ENCODE measurements at regions not wholly inside any gene's neighbourhood (a gene's known extent, or its start where the extent isn't known, plus 50 kb on each side); places are given as distances from the start of the nearest gene placed in this dataset.

DNA sequence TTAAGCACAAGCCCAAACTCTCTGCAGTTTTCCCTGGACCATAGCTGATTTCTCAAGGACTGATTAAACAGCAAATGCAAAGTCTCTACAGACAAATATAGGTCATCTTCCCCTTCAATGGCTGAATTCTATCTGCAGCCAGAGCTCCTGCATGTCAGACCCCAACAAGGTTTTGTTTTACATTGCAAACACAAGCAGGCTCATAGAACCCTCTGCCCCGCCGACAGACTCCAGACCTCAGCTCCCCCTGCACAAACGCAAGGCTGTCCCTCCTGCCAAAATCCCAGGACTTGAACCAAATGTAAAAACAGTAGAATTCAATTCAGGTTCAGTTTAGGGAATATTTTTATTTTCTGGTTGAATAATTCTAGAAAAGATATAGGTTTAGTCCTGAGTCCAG lies 526.7 kb upstream of the TRPC7 start:
- TF ChIP-seq, protein P1, sequence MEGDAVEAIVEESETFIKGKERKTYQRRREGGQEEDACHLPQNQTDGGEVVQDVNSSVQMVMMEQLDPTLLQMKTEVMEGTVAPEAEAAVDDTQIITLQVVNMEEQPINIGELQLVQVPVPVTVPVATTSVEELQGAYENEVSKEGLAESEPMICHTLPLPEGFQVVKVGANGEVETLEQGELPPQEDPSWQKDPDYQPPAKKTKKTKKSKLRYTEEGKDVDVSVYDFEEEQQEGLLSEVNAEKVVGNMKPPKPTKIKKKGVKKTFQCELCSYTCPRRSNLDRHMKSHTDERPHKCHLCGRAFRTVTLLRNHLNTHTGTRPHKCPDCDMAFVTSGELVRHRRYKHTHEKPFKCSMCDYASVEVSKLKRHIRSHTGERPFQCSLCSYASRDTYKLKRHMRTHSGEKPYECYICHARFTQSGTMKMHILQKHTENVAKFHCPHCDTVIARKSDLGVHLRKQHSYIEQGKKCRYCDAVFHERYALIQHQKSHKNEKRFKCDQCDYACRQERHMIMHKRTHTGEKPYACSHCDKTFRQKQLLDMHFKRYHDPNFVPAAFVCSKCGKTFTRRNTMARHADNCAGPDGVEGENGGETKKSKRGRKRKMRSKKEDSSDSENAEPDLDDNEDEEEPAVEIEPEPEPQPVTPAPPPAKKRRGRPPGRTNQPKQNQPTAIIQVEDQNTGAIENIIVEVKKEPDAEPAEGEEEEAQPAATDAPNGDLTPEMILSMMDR (IDR thresholded peaks at IDR 0.05; ENCODE audit: control insufficient read depth, extremely low read depth, insufficient read depth) = no peak
- DNase-seq (ENCODE audit: low read depth) = no peak
- no peak overlapping the region for H3K4me3 ChIP-seq (ENCODE audit: low read depth, low read length)

DNA sequence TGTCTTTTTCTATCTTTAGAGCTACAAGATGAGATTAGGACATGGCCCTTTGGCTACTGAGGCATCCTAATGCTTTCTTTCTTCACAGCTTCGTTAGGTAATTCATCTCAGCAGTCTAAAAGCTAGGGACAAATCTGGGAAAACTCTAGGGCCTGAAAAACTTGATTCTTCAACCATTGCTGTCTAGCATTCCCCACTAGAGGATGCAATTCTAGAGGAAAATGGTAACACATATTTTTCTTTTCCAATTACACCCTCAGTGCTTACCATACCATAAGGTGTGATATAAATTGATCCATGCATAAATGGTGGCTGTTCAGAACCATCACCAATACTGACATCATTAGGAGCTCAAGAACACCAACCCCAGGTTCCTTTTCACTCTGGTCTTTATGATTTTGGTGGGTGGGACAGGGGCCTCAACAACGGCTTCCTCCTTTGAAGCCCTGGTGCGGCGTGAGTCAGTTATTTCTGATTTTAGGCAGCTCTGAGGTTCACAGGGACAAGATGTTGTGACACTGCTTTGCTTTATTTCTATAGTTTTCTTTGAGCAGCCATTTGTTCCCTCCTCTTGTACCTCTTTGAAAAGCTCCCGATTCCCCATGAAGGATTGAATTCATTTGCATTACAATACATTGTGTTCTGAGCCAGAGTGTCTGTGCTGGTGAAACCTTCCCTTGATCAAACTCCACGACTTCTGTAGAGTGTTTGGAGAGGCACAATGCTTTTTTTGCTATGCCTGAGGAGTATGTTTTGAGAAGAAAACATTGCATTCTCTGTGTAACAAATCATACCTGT lies 526.0 kb upstream of the TRPC7 start:
- TF ChIP-seq, protein P1 (IDR thresholded peaks at IDR 0.05; ENCODE audit: control insufficient read depth, extremely low read depth, insufficient read depth) = no peak
- H3K4me3 ChIP-seq (ENCODE audit: low read depth, low read length) = no peak overlapping the region
- DNase-seq (ENCODE audit: low read depth) = no peak

DNA sequence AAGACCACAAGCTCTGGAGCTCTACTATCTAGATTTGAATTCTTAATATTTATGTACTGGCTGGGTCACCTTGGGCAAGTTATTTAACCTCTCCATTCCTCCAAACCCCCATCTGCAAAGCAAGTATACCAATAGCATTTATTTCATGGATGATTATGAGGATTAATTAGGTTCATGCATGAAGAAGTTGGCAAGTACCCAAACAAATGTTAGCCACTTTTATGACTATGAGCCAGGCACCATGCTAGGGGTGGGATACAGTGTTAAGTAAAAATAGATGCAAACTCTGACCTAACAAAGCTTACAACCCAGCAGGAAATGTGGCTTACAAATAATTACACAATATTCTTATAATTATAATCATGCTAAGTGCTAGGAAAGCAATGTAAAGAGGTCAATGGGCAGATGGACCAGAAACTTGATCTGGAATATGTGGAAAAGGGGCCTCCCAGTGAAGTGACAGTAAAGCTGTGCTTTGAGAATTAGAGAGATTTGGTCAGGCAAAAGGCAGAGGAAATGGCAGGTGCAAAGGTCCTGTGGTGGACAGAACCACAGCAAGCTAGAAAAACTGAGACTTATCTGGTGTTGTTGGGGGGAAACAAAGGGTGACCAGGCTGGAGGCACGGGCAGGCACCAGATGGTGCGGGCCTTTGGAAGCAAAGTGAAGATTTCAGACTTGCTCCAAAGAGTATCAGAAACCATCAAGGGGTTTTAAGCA lies 525.2 kb upstream of the TRPC7 start:
- TF ChIP-seq, protein P1 (IDR thresholded peaks at IDR 0.05; ENCODE audit: control insufficient read depth, extremely low read depth, insufficient read depth) = no peak
- no peak for DNase-seq (ENCODE audit: low read depth)
- no peak overlapping the region for H3K4me3 ChIP-seq (ENCODE audit: low read depth, low read length)

GRCh38 chr5:136886608-136887007 lies 521.3 kb upstream of the TRPC7 start:
- no peak for DNase-seq (ENCODE audit: low read depth)
- no peak overlapping the region for H3K4me3 ChIP-seq (ENCODE audit: low read depth, low read length)
- TF ChIP-seq, protein P1 (IDR thresholded peaks at IDR 0.05; ENCODE audit: control insufficient read depth, extremely low read depth, insufficient read depth) = no peak

- no peak overlapping the region for H3K4me3 ChIP-seq (ENCODE audit: low read depth, low read length)
- TF ChIP-seq, protein P1 (IDR thresholded peaks at IDR 0.05; ENCODE audit: control insufficient read depth, extremely low read depth, insufficient read depth) = no peak
- no peak for DNase-seq (ENCODE audit: low read depth)
Observed at GRCh38 chr5:136864960-136865359, 499.6 kb upstream of the TRPC7 start.

- H3K4me3 ChIP-seq (ENCODE audit: low read depth, low read length) = no peak overlapping the region
- TF ChIP-seq, protein P1 (IDR thresholded peaks at IDR 0.05; ENCODE audit: control insufficient read depth, extremely low read depth, insufficient read depth) = no peak
- DNase-seq (ENCODE audit: low read depth) = no peak
Observed at GRCh38 chr5:136856648-136857047, 491.3 kb upstream of the TRPC7 start.

Data from LNCaP clone FGC (cell line).